Loucy (cell line): ENCODE measurements at regions not wholly inside any gene's neighbourhood (a gene's known extent, or its start where the extent isn't known, plus 50 kb on each side); places are given as distances from the start of the nearest gene placed in this dataset.
"Not testable (repeated sequence)": the region's sequence is repeated elsewhere in the genome, so short reads cannot be mapped to it uniquely, and the experiment has no call there.

ENCODE experiments used
- H2AFZ ChIP-seq: fragments of 200-600 bp; sonication (generic); 2 replicates; pipeline ENCODE4 v1.6.0; 2016; ENCODE audit warnings: antibody characterized with exemption, mild to moderate bottlenecking, low read length, moderate library complexity
- H3F3A ChIP-seq: fragments of 200-600 bp; 2 replicates; pipeline ENCODE4 v1.6.0; 2016; ENCODE audit warnings: antibody characterized with exemption, low read depth, mild to moderate bottlenecking
- H3K27me3 ChIP-seq: fragments of 200-600 bp; sonication (generic); 2 replicates; pipeline ENCODE4 v1.6.1; 2014; ENCODE audit warnings: low read length, mild to moderate bottlenecking; ENCODE audit not compliant: insufficient read depth, poor library complexity, severe bottlenecking
- H3K36me3 ChIP-seq: fragments of 200-600 bp; sonication (generic); 2 replicates; pipeline ENCODE4 v1.6.1; 2016; ENCODE audit warnings: low read length; ENCODE audit not compliant: insufficient read depth
- H3K4me1 ChIP-seq: fragments of 200-600 bp; sonication (generic); 2 replicates; pipeline ENCODE4 v1.5.1; 2014; ENCODE audit warnings: low read length, mild to moderate bottlenecking; ENCODE audit not compliant: insufficient read depth, poor library complexity, severe bottlenecking
- H3K4me2 ChIP-seq: fragments of 200-600 bp; sonication (generic); 2 replicates; pipeline ENCODE4 v1.6.0; 2014; ENCODE audit warnings: antibody characterized with exemption, low read length, low read depth, mild to moderate bottlenecking; ENCODE audit not compliant: poor library complexity, severe bottlenecking
- H3K4me3 ChIP-seq: fragments of 200-600 bp; sonication (generic); 2 replicates; pipeline ENCODE4 v1.5.1; 2014; ENCODE audit warnings: low read length, mild to moderate bottlenecking, mixed read lengths; ENCODE audit not compliant: poor library complexity, severe bottlenecking
- H3K79me2 ChIP-seq: fragments of 200-600 bp; sonication (generic); 2 replicates; pipeline ENCODE4 v1.6.1; 2014; ENCODE audit warnings: low read length; ENCODE audit not compliant: insufficient read depth
- H3K9ac ChIP-seq: fragments of 200-600 bp; sonication (generic); 2 replicates; pipeline ENCODE4 v1.6.0; 2014; ENCODE audit warnings: mild to moderate bottlenecking, low read depth, low read length, moderate library complexity; ENCODE audit not compliant: poor library complexity, severe bottlenecking
- H3K9me2 ChIP-seq: fragments of 200-600 bp; sonication (generic); replicated peaks from 2 replicates; pipeline ENCODE4 v1.6.1; 2016; ENCODE audit warnings: low read depth, low read length, mixed read lengths
- H3K9me3 ChIP-seq: fragments of 200-600 bp; sonication (generic); 2 replicates; pipeline ENCODE4 v1.6.1; 2014; ENCODE audit warnings: mild to moderate bottlenecking, antibody characterized with exemption, low read length, low read depth; ENCODE audit not compliant: insufficient read depth
- H4K20me1 ChIP-seq: fragments of 200-600 bp; sonication (generic); 2 replicates; pipeline ENCODE4 v1.6.0; 2014; ENCODE audit warnings: antibody characterized with exemption, low read length, mild to moderate bottlenecking; ENCODE audit not compliant: insufficient read depth, poor library complexity, severe bottlenecking
- EZH2phosphoT487 ChIP-seq: fragments of 200-600 bp; IDR thresholded peaks from 2 replicates; pipeline ENCODE4 v1.6.1; 2018; ENCODE audit warnings: antibody characterized with exemption, mild to moderate bottlenecking, moderate library complexity, borderline replicate concordance
- TF ChIP-seq, protein P1 (sequence below): fragments of 200-600 bp; sonication (generic); conservative IDR thresholded peaks from 2 replicates; pipeline ENCODE4 v1.5.1; 2014; ENCODE audit warnings: mild to moderate bottlenecking, antibody characterized with exemption, low read length

DNA sequence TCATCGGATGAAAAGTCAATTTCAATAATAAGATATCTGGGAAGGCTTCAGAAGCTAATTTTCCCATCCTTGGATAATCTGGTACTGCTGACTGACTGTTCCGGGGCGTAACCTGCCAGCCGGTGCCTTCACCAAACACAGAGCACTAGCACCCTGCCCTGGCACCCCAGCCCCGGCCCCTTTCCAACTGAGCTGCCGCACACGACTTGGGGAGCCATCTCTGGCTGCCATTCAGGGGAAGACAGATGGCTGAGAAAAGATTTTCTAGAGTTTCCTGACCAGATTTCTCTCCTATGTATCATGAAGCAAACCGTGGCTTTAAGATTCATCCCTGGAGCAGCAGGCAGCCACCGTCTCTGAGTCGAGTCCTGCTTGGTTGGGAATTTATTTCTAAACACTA is 96.0 kb upstream of the SYT6 start:
- Histone ChIP-seq H3K9me2 (no peaks in the 10 kb centered on the region), H3K36me3 (no peaks in the 10 kb centered on the region), H4K20me1 (no peaks in the 10 kb centered on the region), H3K79me2 (no peaks in the 10 kb centered on the region), H3K4me3 (no peak overlapping the region), H3K9me3 (no peaks in the 10 kb centered on the region), H2AFZ (no peak overlapping the region), H3K4me2 (no peak overlapping the region), H3K9ac (no peak overlapping the region), H3F3A (no peaks in the 10 kb centered on the region), H3K27me3 (no peaks in the 10 kb centered on the region), H3K4me1 (no peaks in the 10 kb centered on the region)
- TF ChIP-seq, protein P1, sequence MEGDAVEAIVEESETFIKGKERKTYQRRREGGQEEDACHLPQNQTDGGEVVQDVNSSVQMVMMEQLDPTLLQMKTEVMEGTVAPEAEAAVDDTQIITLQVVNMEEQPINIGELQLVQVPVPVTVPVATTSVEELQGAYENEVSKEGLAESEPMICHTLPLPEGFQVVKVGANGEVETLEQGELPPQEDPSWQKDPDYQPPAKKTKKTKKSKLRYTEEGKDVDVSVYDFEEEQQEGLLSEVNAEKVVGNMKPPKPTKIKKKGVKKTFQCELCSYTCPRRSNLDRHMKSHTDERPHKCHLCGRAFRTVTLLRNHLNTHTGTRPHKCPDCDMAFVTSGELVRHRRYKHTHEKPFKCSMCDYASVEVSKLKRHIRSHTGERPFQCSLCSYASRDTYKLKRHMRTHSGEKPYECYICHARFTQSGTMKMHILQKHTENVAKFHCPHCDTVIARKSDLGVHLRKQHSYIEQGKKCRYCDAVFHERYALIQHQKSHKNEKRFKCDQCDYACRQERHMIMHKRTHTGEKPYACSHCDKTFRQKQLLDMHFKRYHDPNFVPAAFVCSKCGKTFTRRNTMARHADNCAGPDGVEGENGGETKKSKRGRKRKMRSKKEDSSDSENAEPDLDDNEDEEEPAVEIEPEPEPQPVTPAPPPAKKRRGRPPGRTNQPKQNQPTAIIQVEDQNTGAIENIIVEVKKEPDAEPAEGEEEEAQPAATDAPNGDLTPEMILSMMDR: no peak
- no peak for TF ChIP-seq EZH2phosphoT487

GRCh38 chr1:114248162-114248561 is 94.5 kb upstream of the SYT6 start:
- Histone ChIP-seq H3K79me2 (no peaks in the 10 kb centered on the region), H3K36me3 (no peaks in the 10 kb centered on the region), H3K4me1 (no peaks in the 10 kb centered on the region), H3K9me2 (no peaks in the 10 kb centered on the region), H3K4me2 (no peak overlapping the region), H3K4me3 (no peak overlapping the region), H3K27me3 (no peaks in the 10 kb centered on the region), H3K9ac (no peak overlapping the region), H2AFZ (no peak overlapping the region), H3F3A (no peaks in the 10 kb centered on the region), H3K9me3 (no peaks in the 10 kb centered on the region), H4K20me1 (no peaks in the 10 kb centered on the region)
- TF ChIP-seq, protein P1: no peak
- no peak for TF ChIP-seq EZH2phosphoT487

GRCh38 chr1:114242531-114243210 is 89.0 kb upstream of the SYT6 start:
- not testable (repeated sequence) for H3K27me3 ChIP-seq, H3K4me2 ChIP-seq, H3K9me2 ChIP-seq, H3K9ac ChIP-seq, H3K36me3 ChIP-seq, H3K79me2 ChIP-seq, H4K20me1 ChIP-seq, H3F3A ChIP-seq, H3K9me3 ChIP-seq, H2AFZ ChIP-seq, H3K4me3 ChIP-seq, H3K4me1 ChIP-seq

DNA sequence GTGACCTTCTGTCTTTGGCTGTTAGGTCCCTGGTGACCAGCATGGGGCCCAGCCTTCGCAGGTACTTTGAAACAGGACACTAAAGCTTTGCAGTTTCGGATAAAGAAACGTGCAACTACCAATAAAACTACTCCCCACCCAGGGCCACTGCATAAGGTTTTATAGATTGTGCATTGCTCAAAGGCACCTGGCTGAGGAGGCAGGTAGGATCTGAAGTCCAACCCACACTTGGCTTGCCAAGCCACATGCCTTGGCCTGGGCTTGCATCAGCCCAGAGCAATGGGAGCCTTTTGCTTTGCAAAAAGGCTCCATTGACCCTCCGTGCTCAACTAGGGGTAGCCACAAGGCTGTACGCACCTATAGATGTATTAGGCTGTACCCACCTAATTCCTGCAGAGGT is 84.4 kb upstream of the SYT6 start:
- Histone ChIP-seq H3K9me2 (no peaks in the 10 kb centered on the region), H2AFZ (no peak overlapping the region), H3K4me3 (no peak overlapping the region), H3K79me2 (no peaks in the 10 kb centered on the region), H3K27me3 (no peaks in the 10 kb centered on the region), H3K9me3 (no peaks in the 10 kb centered on the region), H4K20me1 (no peaks in the 10 kb centered on the region), H3K4me1 (no peaks in the 10 kb centered on the region), H3K9ac (no peak overlapping the region), H3F3A (no peaks in the 10 kb centered on the region), H3K36me3 (no peaks in the 10 kb centered on the region), H3K4me2 (no peak overlapping the region)
- TF ChIP-seq, protein P1: no peak
- no peak for TF ChIP-seq EZH2phosphoT487
